HG03108 (cell line): ENCODE measurements at regions not wholly inside any gene's neighbourhood (a gene's known extent, or its start where the extent isn't known, plus 50 kb on each side); places are given as distances from the start of the nearest gene placed in this dataset.
A peak's percentile ranks its signal among the peaks of the same experiment; 100 is the strongest.

Experiments used
- ATAC-seq: cut with Tn5 transposase; IDR thresholded peaks from one replicate; pipeline ENCODE4 v1.9.1; 2021; ENCODE audit warnings: moderate library complexity; ENCODE audit not compliant: unreplicated experiment

GRCh38 chr18:56545464-56545863 lies 92.9 kb downstream of the TXNL1 start:
- ATAC-seq, result no peak

- ATAC-seq, result no peak
Observed at GRCh38 chr18:56542476-56542875, 95.9 kb downstream of the TXNL1 start.

- ATAC-seq, result no peak
Observed at GRCh38 chr18:56541793-56542192, 96.6 kb downstream of the TXNL1 start.

GRCh38 chr18:56541340-56541739 lies 97.1 kb downstream of the TXNL1 start:
- no peak for ATAC-seq

- ATAC-seq, result no peak
Observed at GRCh38 chr18:56538746-56539145, 99.6 kb downstream of the TXNL1 start.

- ATAC-seq, result peak; percentile 91
Observed at GRCh38 chr18:56532176-56532840, 106.1 kb downstream of the TXNL1 start.

GRCh38 chr18:56522816-56523215 lies 115.6 kb downstream of the TXNL1 start:
- ATAC-seq, result no peak

GRCh38 chr18:56521263-56521662 lies 117.1 kb downstream of the TXNL1 start:
- ATAC-seq, result no peak

GRCh38 chr18:56517761-56518160 lies 120.6 kb downstream of the TXNL1 start:
- ATAC-seq, result no peak

GRCh38 chr18:56517196-56517595 lies 121.2 kb downstream of the TXNL1 start:
- no peak for ATAC-seq

GRCh38 chr18:56516789-56517188 lies 121.6 kb downstream of the TXNL1 start:
- ATAC-seq, result no peak

- no peak for ATAC-seq
Observed at GRCh38 chr18:56515522-56515921, 122.9 kb downstream of the TXNL1 start.

- no peak for ATAC-seq
Observed at GRCh38 chr18:56511996-56512395, 126.4 kb downstream of the TXNL1 start.

GRCh38 chr18:56510108-56510507 lies 128.3 kb downstream of the TXNL1 start:
- ATAC-seq, result no peak

- ATAC-seq, result no peak
Observed at GRCh38 chr18:56509656-56510055, 128.7 kb downstream of the TXNL1 start.

- no peak for ATAC-seq
Observed at GRCh38 chr18:56508370-56509036, 129.9 kb downstream of the TXNL1 start.

GRCh38 chr18:56505971-56506370 lies 132.4 kb downstream of the TXNL1 start:
- ATAC-seq, result no peak

GRCh38 chr18:56505293-56505692 lies 133.1 kb downstream of the TXNL1 start:
- no peak for ATAC-seq

- ATAC-seq, result no peak
Observed at GRCh38 chr18:56501896-56502295, 136.5 kb downstream of the TXNL1 start.

GRCh38 chr18:56495884-56496283 lies 142.5 kb downstream of the TXNL1 start:
- ATAC-seq, result no peak

- ATAC-seq, result no peak
Observed at GRCh38 chr18:56493531-56493930, 144.9 kb downstream of the TXNL1 start.

- ATAC-seq, result no peak
Observed at GRCh38 chr18:56492136-56492535, 146.3 kb downstream of the TXNL1 start.

- no peak for ATAC-seq
Observed at GRCh38 chr18:56490942-56491341, 147.4 kb downstream of the TXNL1 start.
